Aorta (tissue), 5 donors: ENCODE measurements at regions not wholly inside any gene's neighbourhood (a gene's known extent, or its start where the extent isn't known, plus 50 kb on each side); places are given as distances from the start of the nearest gene placed in this dataset.
"Not testable (repeated sequence)": the region's sequence is repeated elsewhere in the genome, so short reads cannot be mapped to it uniquely, and the experiment has no call there.

Experiments used
- ATAC-seq: fragments of 200-7000 bp; cut with Tn5 transposase; one replicate; pipeline ENCODE4 v1.9.1; 2022; ENCODE audit warnings: moderate library complexity; ENCODE audit not compliant: low FRiP score
- DNase-seq, 2 donors: peaks; one replicate each; pipeline ENCODE4 v3.0.0-alpha.2; 2020
- H3K27ac ChIP-seq, 2 donors: one replicate each; pipeline ENCODE4 v1.5.1; 2013; ENCODE audit warnings: low read length in 2 of 2, mild to moderate bottlenecking in 2 of 2, moderate library complexity in 2 of 2, control low read depth in 1 of 2, inconsistent platforms in 1 of 2, low read depth in 1 of 2
- H3K27me3 ChIP-seq, 2 donors: one replicate each; pipeline ENCODE4 v1.6.1; 2013; ENCODE audit warnings: control low read depth in 1 of 2, low read length in 1 of 2, mild to moderate bottlenecking in 1 of 2, moderate library complexity in 1 of 2; ENCODE audit not compliant: insufficient read depth in 2 of 2, control insufficient read depth in 1 of 2
- H3K36me3 ChIP-seq, 2 donors: one replicate each; pipeline ENCODE4 v1.6.1; 2013; ENCODE audit warnings: control low read depth in 1 of 2, low read length in 1 of 2, mild to moderate bottlenecking in 1 of 2; ENCODE audit not compliant: insufficient read depth in 2 of 2, control insufficient read depth in 1 of 2
- H3K4me1 ChIP-seq, 2 donors: one replicate each; pipeline ENCODE4 v1.6.1; 2013; ENCODE audit warnings: low read length in 2 of 2, control low read depth in 1 of 2, mild to moderate bottlenecking in 1 of 2, moderate library complexity in 1 of 2; ENCODE audit not compliant: insufficient read depth in 2 of 2, control insufficient read depth in 1 of 2
- H3K4me3 ChIP-seq, 2 donors: one replicate each; pipeline ENCODE4 v1.5.1; 2013; ENCODE audit warnings: low read length in 2 of 2, control low read depth in 1 of 2, mild to moderate bottlenecking in 1 of 2
- H3K9me3 ChIP-seq: one replicate; pipeline ENCODE4 v1.6.1; 2013; ENCODE audit warnings: mild to moderate bottlenecking, low read length; ENCODE audit not compliant: control insufficient read depth
- WGBS, 2 donors: extraction: QIAGEN DNeasy Blood & Tissue Kit; methylation state at CpG; one replicate each; pipeline ENCODE4 v1.1.7; 2013; 5-methylcytosine and 5-hydroxymethylcytosine counted together
- intact Hi-C, 2 donors: fragments of 100-400 bp; cut with DNase I; formaldehyde crosslinking; loops; one replicate each; pipeline versions ENCODE4 v1.14.2 to v1.15.0; 2022
- donor health status: healthy with polysubstance abuse.
- donor health status: Bipolar disorder and iron deficiency.
- donor health status: DM: no; HTN: no; CAD: no.
- donor health status: DM: no; HTN: no; CAD: no.
- donor health status: DM: yes; HTN: yes; CAD: no.

DNA sequence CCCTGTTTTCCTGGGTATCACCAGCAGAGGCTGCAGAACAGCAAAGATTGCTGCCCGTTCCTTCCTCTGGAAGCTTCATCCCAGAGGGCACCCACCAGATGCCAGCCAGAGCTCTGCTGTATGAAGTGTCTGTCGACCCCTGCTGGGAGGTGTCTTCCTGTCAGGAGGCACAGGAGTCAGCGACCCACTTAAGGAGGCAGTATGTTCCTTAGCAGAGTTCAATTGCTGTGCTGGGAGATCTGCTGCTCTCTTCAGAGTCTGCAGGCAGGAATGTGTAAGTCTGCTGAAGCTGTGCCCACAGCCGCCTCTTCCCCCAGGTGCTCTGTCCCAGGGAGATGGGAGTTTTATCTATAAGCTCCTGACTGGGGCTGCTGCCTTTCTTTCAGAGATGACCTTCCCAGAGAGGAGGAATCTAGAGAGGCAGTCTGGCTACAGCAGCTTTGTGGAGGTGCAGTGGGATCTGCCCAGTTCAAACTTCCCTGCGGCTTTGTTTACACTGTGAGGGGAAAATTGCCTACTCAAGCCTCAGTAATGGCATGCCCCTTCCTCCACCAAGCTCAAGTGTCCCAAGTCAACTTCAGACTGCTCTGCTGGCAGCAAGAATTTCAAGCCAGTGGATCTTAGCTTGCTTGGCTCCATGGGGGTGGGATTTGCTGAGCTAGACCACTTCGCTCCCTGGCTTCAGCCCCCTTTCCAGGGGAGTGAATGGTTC, 100.6 kb downstream of the TMEM168 start:
- H3K27me3 ChIP-seq, H3K27ac ChIP-seq, ATAC-seq, H3K9me3 ChIP-seq, DNase-seq, intact Hi-C loops, H3K4me1 ChIP-seq, H3K4me3 ChIP-seq, H3K36me3 ChIP-seq: not testable (repeated sequence)
- 61 to 65% methylated on average over 6 of the region's 6 CpGs for WGBS, 2 donors

DNA sequence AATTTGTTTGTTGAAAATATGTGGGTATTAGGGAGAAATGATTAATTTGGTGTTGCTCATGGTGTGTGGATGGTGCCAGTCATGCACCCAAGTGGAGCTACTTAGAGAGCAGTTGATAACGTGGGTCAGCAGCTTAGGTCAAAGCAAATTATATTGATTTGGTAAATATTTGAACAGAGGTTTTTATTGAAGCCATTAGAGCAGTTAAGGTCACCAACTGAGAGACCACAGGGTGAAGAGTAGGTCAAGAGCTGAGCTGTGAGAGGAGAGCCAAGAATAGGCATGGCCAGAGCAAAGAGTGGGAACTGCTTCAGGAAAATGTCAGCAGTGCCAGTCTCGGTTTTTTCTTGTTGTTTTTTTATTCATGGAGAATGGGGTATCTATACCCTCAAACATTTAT, 97.9 kb downstream of the TMEM168 start:
- DNase-seq: no peak
- Histone ChIP-seq H3K27me3 (no peaks in the 10 kb centered on the region), H3K9me3 (peaks cover 2% of the 10 kb centered on the region), H3K4me3 (no peak overlapping the region), H3K27ac (no peak overlapping the region), H3K36me3 (no peaks in the 10 kb centered on the region), H3K4me1 (no peaks in the 10 kb centered on the region)
- WGBS, 2 donors: 33 to 44% methylated on average over 2 of the region's 2 CpGs
- intact Hi-C loops: no loop called here
- no peak for ATAC-seq

GRCh38 chr7:112697211-112697610, 93.0 kb downstream of the TMEM168 start:
- H3K9me3 ChIP-seq, H3K4me1 ChIP-seq, H3K27me3 ChIP-seq, H3K4me3 ChIP-seq, H3K27ac ChIP-seq, H3K36me3 ChIP-seq, DNase-seq, intact Hi-C loops, ATAC-seq: not testable (repeated sequence)
- WGBS, 2 donors: 91 to 95% methylated on average over 9 to 30 of the region's 30 CpGs

DNA sequence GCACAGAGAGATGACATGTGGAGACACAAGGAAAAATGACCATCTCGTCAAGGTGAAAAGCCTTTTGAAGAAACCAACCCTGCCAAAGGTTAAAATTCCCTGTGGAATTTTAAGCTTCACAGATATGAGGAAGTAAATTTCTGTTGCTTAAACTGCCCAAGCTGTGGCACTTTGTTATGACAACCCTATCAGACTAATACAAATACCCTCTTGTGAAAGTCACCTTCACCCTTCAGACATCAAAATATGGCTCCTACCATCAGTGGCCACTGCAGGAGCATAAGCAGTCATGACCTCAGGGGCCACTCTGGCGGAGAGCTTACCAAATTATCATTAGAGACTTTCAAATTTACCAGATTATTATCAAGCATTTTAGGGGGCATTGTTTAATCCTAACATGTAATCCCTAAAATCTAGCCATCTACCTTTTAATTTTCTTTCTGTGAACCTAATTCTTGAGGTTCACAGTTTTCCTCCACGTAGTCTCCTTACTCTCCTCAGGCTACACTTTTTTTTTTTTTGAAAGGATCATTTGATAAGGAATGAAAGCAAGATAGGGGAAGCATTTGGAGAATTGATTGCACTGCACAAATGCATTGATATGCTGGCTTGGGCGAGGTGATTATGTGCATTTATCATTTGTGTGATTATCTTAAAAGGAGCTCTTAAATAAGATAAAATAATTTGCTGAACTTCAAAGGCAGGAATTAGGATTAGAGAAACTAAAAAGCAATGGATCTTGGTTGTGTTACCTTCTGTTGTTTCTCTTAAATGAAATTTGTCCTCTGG, 90.3 kb downstream of the TMEM168 start:
- ATAC-seq (no peak), DNase-seq (no peak)
- Histone ChIP-seq H3K4me1 (no peaks in the 10 kb centered on the region), H3K9me3 (peaks cover 2% of the 10 kb centered on the region), H3K27me3 (no peaks in the 10 kb centered on the region), H3K4me3 (no peak overlapping the region), H3K36me3 (no peaks in the 10 kb centered on the region), H3K27ac (no peak overlapping the region)
- WGBS, 2 donors: 65 to 71% methylated on average over 4 of the region's 4 CpGs
- intact Hi-C loops: no loop called here

GRCh38 chr7:112701456-112701855, 88.7 kb downstream of the TMEM168 start:
- no peak overlapping the region for H3K4me3 ChIP-seq
- no peaks in the 10 kb centered on the region for H3K36me3 ChIP-seq
- H3K27ac ChIP-seq: no peak overlapping the region
- H3K9me3 ChIP-seq: peaks cover 2% of the 10 kb centered on the region
- H3K4me1 ChIP-seq: no peaks in the 10 kb centered on the region
- no peak for DNase-seq
- no peak for ATAC-seq
- intact Hi-C loops: no loop called here
- H3K27me3 ChIP-seq: no peaks in the 10 kb centered on the region
- 43 to 51% methylated on average over 3 of the region's 3 CpGs for WGBS, 2 donors

- Histone ChIP-seq H3K4me3 (no peak overlapping the region), H3K27me3 (no peaks in the 10 kb centered on the region), H3K9me3 (peaks cover 2% of the 10 kb centered on the region), H3K27ac (no peak overlapping the region), H3K36me3 (no peaks in the 10 kb centered on the region), H3K4me1 (no peaks in the 10 kb centered on the region)
- DNase-seq (no peak), ATAC-seq (no peak)
- 72 to 74% methylated on average over 2 of the region's 2 CpGs for WGBS, 2 donors
- intact Hi-C loops: no loop called here
Observed at GRCh38 chr7:112707655-112708054, 82.5 kb downstream of the TMEM168 start.

DNA sequence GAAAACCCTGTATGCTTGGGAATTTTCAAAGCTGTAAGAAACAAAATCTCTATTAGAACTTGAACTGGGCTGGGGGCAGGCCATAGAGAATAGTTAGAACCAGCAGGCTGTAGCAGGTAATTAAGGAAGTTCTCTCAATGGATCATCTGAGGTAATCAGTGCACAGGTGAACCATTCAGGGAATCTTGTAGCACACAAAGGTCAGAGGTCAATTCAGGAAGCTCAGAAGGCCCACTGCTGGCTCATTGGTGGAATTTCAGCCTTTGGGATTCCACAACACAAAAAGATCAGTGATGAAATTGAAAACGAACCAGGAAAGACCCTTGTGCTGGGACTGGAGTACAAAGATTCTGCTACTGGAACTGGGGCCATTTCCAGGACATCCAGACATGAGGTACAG, 82.0 kb downstream of the TMEM168 start:
- no peaks in the 10 kb centered on the region for H3K4me1 ChIP-seq
- H3K27me3 ChIP-seq: no peaks in the 10 kb centered on the region
- intact Hi-C loops: no loop called here
- no peak overlapping the region for H3K27ac ChIP-seq
- H3K9me3 ChIP-seq: peaks cover 2% of the 10 kb centered on the region
- DNase-seq: no peak
- ATAC-seq: no peak
- no peak overlapping the region for H3K4me3 ChIP-seq
- H3K36me3 ChIP-seq: no peaks in the 10 kb centered on the region
- 43 to 46% methylated on average over 1 of the region's 1 CpG for WGBS, 2 donors
